ENCODE measurements at regions not wholly inside any gene's neighbourhood (a gene's known extent, or its start where the extent isn't known, plus 50 kb on each side); places are given as distances from the start of the nearest gene placed in this dataset.

DNA sequence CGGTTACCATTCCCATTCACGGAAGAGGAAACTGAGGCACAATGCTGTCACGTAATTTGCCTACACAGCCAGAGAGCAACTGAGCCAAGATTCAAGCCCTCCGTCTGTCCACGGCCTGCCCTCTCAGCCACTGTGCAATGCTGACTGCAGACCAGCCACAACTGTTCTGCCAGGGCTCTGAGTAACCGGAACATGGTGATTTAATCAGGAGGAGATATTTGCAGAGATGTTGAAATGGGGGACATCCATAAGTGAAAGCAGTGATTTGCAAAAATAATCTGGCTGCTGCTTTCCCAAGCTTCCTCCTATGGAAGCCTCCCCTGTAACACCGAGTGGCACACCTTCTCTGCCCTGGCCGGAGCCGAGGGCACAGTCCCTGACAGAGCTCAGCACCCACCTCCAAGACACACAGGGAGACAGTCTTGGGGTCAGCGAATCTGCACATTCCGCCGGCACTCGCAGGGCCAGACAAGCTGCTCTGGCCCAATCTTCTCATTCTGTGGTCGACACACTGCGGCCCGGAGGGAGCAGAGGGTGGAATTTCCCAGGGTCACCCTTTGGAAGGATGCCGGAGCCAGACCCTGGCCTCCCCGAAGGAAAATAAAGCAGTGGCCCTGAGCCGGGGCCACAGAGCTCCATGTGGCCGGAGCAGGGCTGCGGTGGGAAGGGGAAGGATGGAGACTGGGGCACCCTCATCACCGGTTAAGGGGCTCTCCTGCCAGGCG is 158.2 kb upstream of the DIO3 start:
- TF ChIP-seq, protein P1, sequence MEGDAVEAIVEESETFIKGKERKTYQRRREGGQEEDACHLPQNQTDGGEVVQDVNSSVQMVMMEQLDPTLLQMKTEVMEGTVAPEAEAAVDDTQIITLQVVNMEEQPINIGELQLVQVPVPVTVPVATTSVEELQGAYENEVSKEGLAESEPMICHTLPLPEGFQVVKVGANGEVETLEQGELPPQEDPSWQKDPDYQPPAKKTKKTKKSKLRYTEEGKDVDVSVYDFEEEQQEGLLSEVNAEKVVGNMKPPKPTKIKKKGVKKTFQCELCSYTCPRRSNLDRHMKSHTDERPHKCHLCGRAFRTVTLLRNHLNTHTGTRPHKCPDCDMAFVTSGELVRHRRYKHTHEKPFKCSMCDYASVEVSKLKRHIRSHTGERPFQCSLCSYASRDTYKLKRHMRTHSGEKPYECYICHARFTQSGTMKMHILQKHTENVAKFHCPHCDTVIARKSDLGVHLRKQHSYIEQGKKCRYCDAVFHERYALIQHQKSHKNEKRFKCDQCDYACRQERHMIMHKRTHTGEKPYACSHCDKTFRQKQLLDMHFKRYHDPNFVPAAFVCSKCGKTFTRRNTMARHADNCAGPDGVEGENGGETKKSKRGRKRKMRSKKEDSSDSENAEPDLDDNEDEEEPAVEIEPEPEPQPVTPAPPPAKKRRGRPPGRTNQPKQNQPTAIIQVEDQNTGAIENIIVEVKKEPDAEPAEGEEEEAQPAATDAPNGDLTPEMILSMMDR (conservative IDR thresholded peaks at IDR 0.05; ENCODE audit: low read depth, low read length), result no peak

DNA sequence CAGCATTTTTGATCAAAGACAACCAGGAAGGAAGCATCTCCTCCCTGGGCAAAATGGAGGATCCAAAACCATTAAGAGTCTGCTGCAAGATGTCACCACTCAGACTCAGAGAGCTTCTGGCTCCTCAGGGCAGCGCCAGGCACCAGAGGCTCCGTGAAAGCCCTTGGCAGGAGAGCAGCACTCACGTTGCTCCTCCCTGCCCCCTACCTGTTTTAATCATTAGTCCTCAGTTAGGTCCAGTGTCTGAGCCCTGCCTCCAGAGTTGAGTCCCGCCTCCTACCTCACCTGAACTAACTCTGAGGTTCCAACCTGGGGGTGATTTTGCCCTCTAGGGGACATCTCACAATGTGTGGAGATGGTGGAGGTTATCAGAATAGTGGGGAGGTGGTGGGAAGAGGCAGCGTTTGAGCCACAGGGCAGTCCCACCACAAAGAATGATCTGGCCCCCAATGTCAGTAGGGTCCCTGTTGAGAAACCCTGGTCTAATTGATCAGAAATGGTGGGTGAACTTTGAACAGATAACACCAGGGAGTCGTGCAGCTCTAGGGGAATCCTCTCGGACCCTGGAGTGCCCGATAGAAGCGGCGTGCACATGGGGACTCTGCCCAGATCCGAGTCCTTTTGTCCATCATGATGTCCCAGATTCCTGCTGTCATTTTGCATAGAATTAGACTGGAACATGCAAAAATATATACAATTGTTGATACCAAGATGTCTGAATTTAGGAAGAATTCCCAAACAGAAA is 156.7 kb upstream of the DIO3 start:
- H3K4me1 ChIP-seq (ENCODE audit: low read depth, poor library complexity, severe bottlenecking), result no peaks in the 10 kb centered on the region
- H2AFZ ChIP-seq (ENCODE audit: low read depth), result no peak overlapping the region
- TF ChIP-seq, protein P1 (conservative IDR thresholded peaks at IDR 0.05; ENCODE audit: low read depth, low read length), result no peak
- no peaks in the 10 kb centered on the region for H3K79me2 ChIP-seq (ENCODE audit: insufficient read depth, low read depth)
- H3K4me3 ChIP-seq (IDR thresholded peaks at IDR 0.05; ENCODE audit: insufficient read depth, low read depth, low read length), result no peak overlapping the region
- H3K36me3 ChIP-seq (ENCODE audit: insufficient read depth), result no peaks in the 10 kb centered on the region
- H3K9ac ChIP-seq, result no peak overlapping the region
- H4K20me1 ChIP-seq (ENCODE audit: insufficient read depth), result no peaks in the 10 kb centered on the region
- no peaks in the 10 kb centered on the region for H3K27me3 ChIP-seq (ENCODE audit: insufficient read depth, low read depth)
- H3K27ac ChIP-seq, result no peak overlapping the region
- H3K4me2 ChIP-seq, result no peak overlapping the region

More for the DNA sequence above, 158.2 kb upstream of the DIO3 start:
- no peaks in the 10 kb centered on the region for H3K4me1 ChIP-seq (ENCODE audit: low read depth, poor library complexity, severe bottlenecking)
- H3K27me3 ChIP-seq (ENCODE audit: insufficient read depth, low read depth), result no peaks in the 10 kb centered on the region
- H3K79me2 ChIP-seq (ENCODE audit: insufficient read depth, low read depth), result no peaks in the 10 kb centered on the region
- no peak overlapping the region for H2AFZ ChIP-seq (ENCODE audit: low read depth)
- H3K36me3 ChIP-seq (ENCODE audit: insufficient read depth), result no peaks in the 10 kb centered on the region
- no peak overlapping the region for H3K9ac ChIP-seq
- no peak overlapping the region for H3K4me2 ChIP-seq
- H3K4me3 ChIP-seq (IDR thresholded peaks at IDR 0.05; ENCODE audit: insufficient read depth, low read depth, low read length), result no peak overlapping the region
- H4K20me1 ChIP-seq (ENCODE audit: insufficient read depth), result no peaks in the 10 kb centered on the region
- H3K27ac ChIP-seq, result no peak overlapping the region

DNA sequence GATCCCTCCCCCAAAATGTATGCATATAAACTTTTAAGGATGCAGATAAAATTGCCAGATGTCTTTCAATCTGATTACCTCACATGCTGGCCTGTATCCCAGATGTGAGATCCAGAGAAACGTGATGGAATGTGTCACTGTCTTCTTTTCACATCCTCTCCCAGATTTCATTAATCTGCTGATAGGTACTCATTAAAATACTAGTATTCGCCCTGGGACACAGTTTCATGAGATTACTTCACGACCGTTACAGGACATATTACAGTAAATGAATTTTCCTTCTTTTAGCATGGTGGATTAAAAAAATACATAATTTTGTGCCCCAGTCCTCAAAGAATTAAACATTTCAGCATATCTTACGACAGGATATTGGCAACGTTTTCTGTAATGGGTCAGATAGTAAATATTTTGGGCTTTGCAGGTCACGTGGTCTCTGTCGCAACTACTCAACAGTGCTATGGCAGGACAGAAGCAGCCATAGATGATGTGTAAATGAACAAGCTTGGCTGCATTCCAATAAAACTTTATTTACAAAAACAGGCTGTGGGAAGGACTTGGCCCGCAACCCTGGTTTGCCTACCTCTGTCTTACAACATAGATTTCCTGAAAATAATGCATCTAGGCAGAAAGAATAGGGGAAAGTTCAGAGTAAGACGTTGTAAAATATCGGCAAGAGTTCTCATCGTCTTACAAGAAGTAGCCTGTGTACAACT is 156.0 kb upstream of the DIO3 start:
- H3K4me1 ChIP-seq (ENCODE audit: low read depth, poor library complexity, severe bottlenecking), result no peaks in the 10 kb centered on the region
- no peak overlapping the region for H3K4me3 ChIP-seq (IDR thresholded peaks at IDR 0.05; ENCODE audit: insufficient read depth, low read depth, low read length)
- no peaks in the 10 kb centered on the region for H3K79me2 ChIP-seq (ENCODE audit: insufficient read depth, low read depth)
- no peak overlapping the region for H2AFZ ChIP-seq (ENCODE audit: low read depth)
- H3K27me3 ChIP-seq (ENCODE audit: insufficient read depth, low read depth), result no peaks in the 10 kb centered on the region
- H3K4me2 ChIP-seq, result no peak overlapping the region
- H4K20me1 ChIP-seq (ENCODE audit: insufficient read depth), result no peaks in the 10 kb centered on the region
- no peak overlapping the region for H3K27ac ChIP-seq
- H3K36me3 ChIP-seq (ENCODE audit: insufficient read depth), result no peaks in the 10 kb centered on the region
- TF ChIP-seq, protein P1 (conservative IDR thresholded peaks at IDR 0.05; ENCODE audit: low read depth, low read length), result no peak
- H3K9ac ChIP-seq, result no peak overlapping the region

DNA sequence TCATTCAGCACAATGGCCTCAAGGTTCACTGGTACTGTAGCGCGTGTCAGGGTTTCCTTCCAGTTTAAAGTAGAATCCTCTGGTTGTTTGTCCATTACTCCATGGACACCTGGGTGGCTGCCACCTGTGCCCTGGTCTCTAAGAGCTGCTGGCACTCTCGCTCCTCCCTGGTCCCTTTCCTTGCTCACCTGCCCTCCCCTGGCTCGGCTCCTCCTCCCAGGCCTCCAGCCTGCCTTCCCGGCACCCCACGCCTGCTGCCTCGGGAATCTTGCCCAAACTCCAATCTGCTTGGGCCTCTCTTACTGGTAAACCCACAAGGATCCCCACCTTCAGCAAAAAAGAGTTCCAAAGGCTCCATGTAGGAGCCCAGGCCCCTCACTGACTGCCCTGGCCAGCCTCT is 154.4 kb upstream of the DIO3 start:
- Histone ChIP-seq H3K4me2 (no peak overlapping the region), H3K79me2 (ENCODE audit: insufficient read depth, low read depth) (no peaks in the 10 kb centered on the region), H3K27ac (no peak overlapping the region), H3K4me3 (IDR thresholded peaks at IDR 0.05; ENCODE audit: insufficient read depth, low read depth, low read length) (no peak overlapping the region), H3K4me1 (ENCODE audit: low read depth, poor library complexity, severe bottlenecking) (no peaks in the 10 kb centered on the region), H3K27me3 (ENCODE audit: insufficient read depth, low read depth) (no peaks in the 10 kb centered on the region), H4K20me1 (ENCODE audit: insufficient read depth) (no peaks in the 10 kb centered on the region), H3K9ac (no peak overlapping the region), H3K36me3 (ENCODE audit: insufficient read depth) (no peaks in the 10 kb centered on the region), H2AFZ (ENCODE audit: low read depth) (no peak overlapping the region)
- TF ChIP-seq, protein P1 (conservative IDR thresholded peaks at IDR 0.05; ENCODE audit: low read depth, low read length), result no peak
